GM23338 (cell line): ENCODE measurements at regions not wholly inside any gene's neighbourhood (a gene's known extent, or its start where the extent isn't known, plus 50 kb on each side); places are given as distances from the start of the nearest gene placed in this dataset.
A peak's percentile ranks its signal among the peaks of the same experiment; 100 is the strongest.

ENCODE experiments used
- ATAC-seq: fragments of 200-7000 bp; cut with Tn5 transposase; 3 replicates; pipeline ENCODE4 v1.9.1; 2020
- DNase-seq: peaks from one replicate; pipeline ENCODE4 v3.0.0-alpha.2; 2015; ENCODE audit warnings: low spot score
- H2AFZ ChIP-seq: fragments of 200-600 bp; sonication (generic); 2 replicates; pipeline ENCODE4 v1.8.0; 2016; ENCODE audit warnings: antibody characterized with exemption, mild to moderate bottlenecking, moderate library complexity
- H3F3A ChIP-seq: fragments of 200-600 bp; sonication (generic); replicated peaks from 2 replicates; pipeline ENCODE4 v1.8.0; 2017; ENCODE audit warnings: antibody characterized with exemption, mixed run types, low read depth
- H3K27ac ChIP-seq: fragments of 200-600 bp; sonication (generic); 2 replicates; pipeline ENCODE4 v1.6.1; 2016; ENCODE audit warnings: low read depth
- H3K27me3 ChIP-seq: fragments of 200-600 bp; sonication (generic); 2 replicates; pipeline ENCODE4 v1.8.0; 2016; ENCODE audit warnings: mild to moderate bottlenecking, mixed run types, moderate library complexity; ENCODE audit not compliant: insufficient read depth
- H3K36me3 ChIP-seq: fragments of 200-600 bp; sonication (generic); 2 replicates; pipeline ENCODE4 v1.8.0; 2016; ENCODE audit warnings: mild to moderate bottlenecking; ENCODE audit not compliant: insufficient read depth
- H3K4me1 ChIP-seq: fragments of 200-600 bp; sonication (generic); 2 replicates; pipeline ENCODE4 v1.8.0; 2016; ENCODE audit warnings: mild to moderate bottlenecking, moderate library complexity; ENCODE audit not compliant: insufficient read depth
- H3K4me2 ChIP-seq: fragments of 200-600 bp; sonication (generic); 2 replicates; pipeline ENCODE4 v1.7.1; 2017; ENCODE audit warnings: mixed run types
- H3K4me3 ChIP-seq: fragments of 200-600 bp; sonication (generic); 2 replicates; pipeline ENCODE4 v1.6.1; 2016; ENCODE audit warnings: mixed run types
- H3K79me2 ChIP-seq: fragments of 200-600 bp; sonication (generic); replicated peaks from 2 replicates; pipeline ENCODE4 v1.8.0; 2017; ENCODE audit warnings: mild to moderate bottlenecking; ENCODE audit not compliant: insufficient read depth
- H3K9me2 ChIP-seq: fragments of 200-600 bp; sonication (generic); 2 replicates; pipeline ENCODE4 v1.8.0; 2017; ENCODE audit not compliant: insufficient read depth
- H4K20me1 ChIP-seq: fragments of 200-600 bp; sonication (generic); replicated peaks from 2 replicates; pipeline ENCODE4 v1.8.0; 2017; ENCODE audit warnings: mild to moderate bottlenecking; ENCODE audit not compliant: insufficient read depth
- H3K27ac Mint-ChIP-seq: 2 replicates; pipeline ENCODE4 v1.8.0; 2020; ENCODE audit warnings: inconsistent platforms, mild to moderate bottlenecking, moderate library complexity, mixed read lengths
- H3K27me3 Mint-ChIP-seq: 3 replicates; pipeline ENCODE4 v1.8.0; 2022; ENCODE audit warnings: low read depth, mild to moderate bottlenecking, moderate library complexity, mixed read lengths, inconsistent platforms; ENCODE audit not compliant: insufficient read depth, poor library complexity
- H3K36me3 Mint-ChIP-seq: 3 replicates; pipeline ENCODE4 v1.8.0; 2021; ENCODE audit warnings: low read depth, mild to moderate bottlenecking, inconsistent platforms, moderate library complexity, mixed read lengths
- H3K4me1 Mint-ChIP-seq: 3 replicates; pipeline ENCODE4 v1.8.0; 2020; ENCODE audit warnings: mild to moderate bottlenecking, inconsistent platforms, mixed read lengths
- H3K4me3 Mint-ChIP-seq: 3 replicates; pipeline ENCODE4 v1.8.0; 2021; ENCODE audit warnings: moderate library complexity, mild to moderate bottlenecking, inconsistent platforms, mixed read lengths
- H3K9me3 Mint-ChIP-seq: 3 replicates; pipeline ENCODE4 v1.8.0; 2020; ENCODE audit warnings: moderate library complexity, mild to moderate bottlenecking, inconsistent platforms, mixed read lengths
- CREB1 ChIP-seq: fragments of 250-450 bp; sonication (Bioruptor Pico); IDR thresholded peaks from 2 replicates; pipeline ENCODE4 v1.5.0; 2020; ENCODE audit warnings: low read depth, mild to moderate bottlenecking, moderate library complexity
- EZH2 ChIP-seq: fragments of 200-600 bp; sonication (generic); IDR thresholded peaks from one replicate; pipeline ENCODE4 v1.8.0; 2017; ENCODE audit warnings: antibody characterized with exemption, mild to moderate bottlenecking, low read depth; ENCODE audit not compliant: unreplicated experiment
- JUNB ChIP-seq: IDR thresholded peaks from one replicate; pipeline ENCODE4 v1.6.1; 2016; ENCODE audit warnings: antibody characterized with exemption; ENCODE audit not compliant: unreplicated experiment
- POLR2AphosphoS5 ChIP-seq: IDR thresholded peaks from 2 replicates; pipeline ENCODE4 v1.6.1; 2016; ENCODE audit warnings: antibody characterized with exemption, low read depth
- STAT1 ChIP-seq: IDR thresholded peaks from one replicate; pipeline ENCODE4 v1.6.1; 2016; ENCODE audit warnings: antibody characterized with exemption; ENCODE audit not compliant: unreplicated experiment
- ZNF114 ChIP-seq: fragments of 250-450 bp; sonication (Bioruptor Pico); IDR thresholded peaks from 2 replicates; pipeline ENCODE4 v1.5.0; 2020; ENCODE audit warnings: mild to moderate bottlenecking, moderate library complexity
- ZNF331 ChIP-seq: fragments of 250-450 bp; sonication (Bioruptor Pico); IDR thresholded peaks from 2 replicates; pipeline ENCODE4 v1.5.0; 2020; ENCODE audit warnings: low read depth, mild to moderate bottlenecking, moderate library complexity
- TF ChIP-seq, protein P1 (sequence below): IDR thresholded peaks from 2 replicates; pipeline ENCODE4 v1.6.1; 2016; ENCODE audit warnings: antibody characterized with exemption
- TF ChIP-seq, protein P2 (sequence below): fragments of 250-450 bp; sonication (Bioruptor Pico); IDR thresholded peaks from 2 replicates; pipeline ENCODE4 v1.5.0; 2020; ENCODE audit warnings: mild to moderate bottlenecking, moderate library complexity
- TF ChIP-seq, protein P3 (sequence below), 2 experiments: fragments of 200-600 bp in 1 of 2; sonication (generic) in 1 of 2; conservative IDR thresholded peaks; 2 replicates each; pipeline versions ENCODE4 v1.5.1 to v1.6.1; 2016 to 2017; ENCODE audit warnings: antibody characterized with exemption in 2 of 2, low read depth in 2 of 2, mild to moderate bottlenecking in 2 of 2, moderate library complexity in 1 of 2

DNA sequence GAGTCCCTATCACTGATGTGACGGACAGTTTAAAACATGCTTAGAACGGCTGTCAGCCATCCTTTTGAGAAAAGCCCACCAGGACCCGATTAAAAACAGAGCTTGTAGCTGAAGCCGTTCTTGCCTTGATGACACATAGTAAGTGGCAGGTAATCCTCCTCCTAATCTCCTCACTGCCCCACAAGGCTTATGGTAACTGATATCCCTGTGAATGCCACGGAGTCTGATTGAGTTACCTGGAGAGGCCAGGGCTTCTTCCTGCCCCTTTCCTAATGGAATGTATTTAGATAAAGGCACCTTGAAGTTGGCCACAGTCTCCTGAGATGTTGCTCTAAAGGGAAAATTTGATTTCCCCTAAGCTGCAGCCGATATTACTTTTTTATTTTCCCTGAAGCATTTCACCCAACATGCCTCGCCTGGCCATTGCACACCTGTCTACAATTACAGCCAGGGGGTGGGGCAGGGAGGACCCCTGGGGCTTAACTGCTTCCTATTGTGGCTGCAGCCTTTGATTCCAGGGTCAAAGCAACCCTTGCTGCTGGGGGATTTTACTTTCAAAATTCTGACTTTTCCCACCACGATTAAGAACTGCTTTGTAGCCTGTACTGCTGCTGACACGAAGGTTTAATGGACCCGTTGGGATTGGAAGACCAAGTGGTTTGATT is 169.0 kb upstream of the GPR26 start:
- Mint-ChIP-seq H3K9me3 (no peaks in the 10 kb centered on the region), H3K27ac (no peak overlapping the region), H3K4me1 (peaks cover 39% of the 10 kb centered on the region), H3K4me3 (no peak overlapping the region), H3K27me3 (peaks cover 2% of the 10 kb centered on the region), H3K36me3 (no peaks in the 10 kb centered on the region; the same call in 2 of the 3 replicates)
- Histone ChIP-seq H3K4me1 (peaks cover 27% of the 10 kb centered on the region), H3K27me3 (no peaks in the 10 kb centered on the region), H3K4me2 (peak overlapping the region; percentile 55), H4K20me1 (no peaks in the 10 kb centered on the region), H2AFZ (peak overlapping the region; percentile 69), H3K27ac (no peak overlapping the region), H3K4me3 (no peak overlapping the region), H3K36me3 (no peaks in the 10 kb centered on the region), H3K9me2 (peaks cover 10% of the 10 kb centered on the region; the same call in 1 of the 2 replicates), H3F3A (no peaks in the 10 kb centered on the region), H3K79me2 (no peaks in the 10 kb centered on the region)
- peak; percentile 35 for DNase-seq
- TF ChIP-seq, protein P1, sequence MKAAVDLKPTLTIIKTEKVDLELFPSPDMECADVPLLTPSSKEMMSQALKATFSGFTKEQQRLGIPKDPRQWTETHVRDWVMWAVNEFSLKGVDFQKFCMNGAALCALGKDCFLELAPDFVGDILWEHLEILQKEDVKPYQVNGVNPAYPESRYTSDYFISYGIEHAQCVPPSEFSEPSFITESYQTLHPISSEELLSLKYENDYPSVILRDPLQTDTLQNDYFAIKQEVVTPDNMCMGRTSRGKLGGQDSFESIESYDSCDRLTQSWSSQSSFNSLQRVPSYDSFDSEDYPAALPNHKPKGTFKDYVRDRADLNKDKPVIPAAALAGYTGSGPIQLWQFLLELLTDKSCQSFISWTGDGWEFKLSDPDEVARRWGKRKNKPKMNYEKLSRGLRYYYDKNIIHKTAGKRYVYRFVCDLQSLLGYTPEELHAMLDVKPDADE = no peak
- TF ChIP-seq STAT1 (no peak), ZNF331 (no peak), POLR2AphosphoS5 (no peak), JUNB (no peak), ZNF114 (CRISPR knock-in tag) (no peak), CREB1 (CRISPR knock-in tag) (no peak), EZH2 (no peak)
- TF ChIP-seq, protein P2, sequence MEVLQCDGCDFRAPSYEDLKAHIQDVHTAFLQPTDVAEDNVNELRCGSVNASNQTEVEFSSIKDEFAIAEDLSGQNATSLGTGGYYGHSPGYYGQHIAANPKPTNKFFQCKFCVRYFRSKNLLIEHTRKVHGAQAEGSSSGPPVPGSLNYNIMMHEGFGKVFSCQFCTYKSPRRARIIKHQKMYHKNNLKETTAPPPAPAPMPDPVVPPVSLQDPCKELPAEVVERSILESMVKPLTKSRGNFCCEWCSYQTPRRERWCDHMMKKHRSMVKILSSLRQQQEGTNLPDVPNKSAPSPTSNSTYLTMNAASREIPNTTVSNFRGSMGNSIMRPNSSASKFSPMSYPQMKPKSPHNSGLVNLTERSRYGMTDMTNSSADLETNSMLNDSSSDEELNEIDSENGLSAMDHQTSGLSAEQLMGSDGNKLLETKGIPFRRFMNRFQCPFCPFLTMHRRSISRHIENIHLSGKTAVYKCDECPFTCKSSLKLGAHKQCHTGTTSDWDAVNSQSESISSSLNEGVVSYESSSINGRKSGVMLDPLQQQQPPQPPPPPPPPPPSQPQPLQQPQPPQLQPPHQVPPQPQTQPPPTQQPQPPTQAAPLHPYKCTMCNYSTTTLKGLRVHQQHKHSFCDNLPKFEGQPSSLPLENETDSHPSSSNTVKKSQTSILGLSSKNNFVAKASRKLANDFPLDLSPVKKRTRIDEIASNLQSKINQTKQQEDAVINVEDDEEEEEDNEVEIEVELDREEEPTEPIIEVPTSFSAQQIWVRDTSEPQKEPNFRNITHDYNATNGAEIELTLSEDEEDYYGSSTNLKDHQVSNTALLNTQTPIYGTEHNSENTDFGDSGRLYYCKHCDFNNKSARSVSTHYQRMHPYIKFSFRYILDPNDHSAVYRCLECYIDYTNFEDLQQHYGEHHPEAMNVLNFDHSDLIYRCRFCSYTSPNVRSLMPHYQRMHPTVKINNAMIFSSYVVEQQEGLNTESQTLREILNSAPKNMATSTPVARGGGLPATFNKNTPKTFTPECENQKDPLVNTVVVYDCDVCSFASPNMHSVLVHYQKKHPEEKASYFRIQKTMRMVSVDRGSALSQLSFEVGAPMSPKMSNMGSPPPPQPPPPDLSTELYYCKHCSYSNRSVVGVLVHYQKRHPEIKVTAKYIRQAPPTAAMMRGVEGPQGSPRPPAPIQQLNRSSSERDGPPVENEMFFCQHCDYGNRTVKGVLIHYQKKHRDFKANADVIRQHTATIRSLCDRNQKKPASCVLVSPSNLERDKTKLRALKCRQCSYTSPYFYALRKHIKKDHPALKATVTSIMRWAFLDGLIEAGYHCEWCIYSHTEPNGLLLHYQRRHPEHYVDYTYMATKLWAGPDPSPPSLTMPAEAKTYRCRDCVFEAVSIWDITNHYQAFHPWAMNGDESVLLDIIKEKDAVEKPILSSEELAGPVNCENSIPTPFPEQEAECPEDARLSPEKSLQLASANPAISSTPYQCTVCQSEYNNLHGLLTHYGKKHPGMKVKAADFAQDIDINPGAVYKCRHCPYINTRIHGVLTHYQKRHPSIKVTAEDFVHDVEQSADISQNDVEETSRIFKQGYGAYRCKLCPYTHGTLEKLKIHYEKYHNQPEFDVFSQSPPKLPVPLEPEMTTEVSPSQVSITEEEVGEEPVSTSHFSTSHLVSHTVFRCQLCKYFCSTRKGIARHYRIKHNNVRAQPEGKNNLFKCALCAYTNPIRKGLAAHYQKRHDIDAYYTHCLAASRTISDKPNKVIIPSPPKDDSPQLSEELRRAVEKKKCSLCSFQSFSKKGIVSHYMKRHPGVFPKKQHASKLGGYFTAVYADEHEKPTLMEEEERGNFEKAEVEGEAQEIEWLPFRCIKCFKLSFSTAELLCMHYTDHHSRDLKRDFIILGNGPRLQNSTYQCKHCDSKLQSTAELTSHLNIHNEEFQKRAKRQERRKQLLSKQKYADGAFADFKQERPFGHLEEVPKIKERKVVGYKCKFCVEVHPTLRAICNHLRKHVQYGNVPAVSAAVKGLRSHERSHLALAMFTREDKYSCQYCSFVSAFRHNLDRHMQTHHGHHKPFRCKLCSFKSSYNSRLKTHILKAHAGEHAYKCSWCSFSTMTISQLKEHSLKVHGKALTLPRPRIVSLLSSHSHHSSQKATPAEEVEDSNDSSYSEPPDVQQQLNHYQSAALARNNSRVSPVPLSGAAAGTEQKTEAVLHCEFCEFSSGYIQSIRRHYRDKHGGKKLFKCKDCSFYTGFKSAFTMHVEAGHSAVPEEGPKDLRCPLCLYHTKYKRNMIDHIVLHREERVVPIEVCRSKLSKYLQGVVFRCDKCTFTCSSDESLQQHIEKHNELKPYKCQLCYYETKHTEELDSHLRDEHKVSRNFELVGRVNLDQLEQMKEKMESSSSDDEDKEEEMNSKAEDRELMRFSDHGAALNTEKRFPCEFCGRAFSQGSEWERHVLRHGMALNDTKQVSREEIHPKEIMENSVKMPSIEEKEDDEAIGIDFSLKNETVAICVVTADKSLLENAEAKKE (CRISPR knock-in tag) = no peak
- TF ChIP-seq, protein P3, sequence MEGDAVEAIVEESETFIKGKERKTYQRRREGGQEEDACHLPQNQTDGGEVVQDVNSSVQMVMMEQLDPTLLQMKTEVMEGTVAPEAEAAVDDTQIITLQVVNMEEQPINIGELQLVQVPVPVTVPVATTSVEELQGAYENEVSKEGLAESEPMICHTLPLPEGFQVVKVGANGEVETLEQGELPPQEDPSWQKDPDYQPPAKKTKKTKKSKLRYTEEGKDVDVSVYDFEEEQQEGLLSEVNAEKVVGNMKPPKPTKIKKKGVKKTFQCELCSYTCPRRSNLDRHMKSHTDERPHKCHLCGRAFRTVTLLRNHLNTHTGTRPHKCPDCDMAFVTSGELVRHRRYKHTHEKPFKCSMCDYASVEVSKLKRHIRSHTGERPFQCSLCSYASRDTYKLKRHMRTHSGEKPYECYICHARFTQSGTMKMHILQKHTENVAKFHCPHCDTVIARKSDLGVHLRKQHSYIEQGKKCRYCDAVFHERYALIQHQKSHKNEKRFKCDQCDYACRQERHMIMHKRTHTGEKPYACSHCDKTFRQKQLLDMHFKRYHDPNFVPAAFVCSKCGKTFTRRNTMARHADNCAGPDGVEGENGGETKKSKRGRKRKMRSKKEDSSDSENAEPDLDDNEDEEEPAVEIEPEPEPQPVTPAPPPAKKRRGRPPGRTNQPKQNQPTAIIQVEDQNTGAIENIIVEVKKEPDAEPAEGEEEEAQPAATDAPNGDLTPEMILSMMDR (conservative IDR thresholded peaks at IDR 0.05; ENCODE audit: low read depth in 2 of 2) = no peak
- peak; percentile 59 for ATAC-seq
